Thyroid gland (tissue), 4 donors: ENCODE measurements at regions not wholly inside any gene's neighbourhood (a gene's known extent, or its start where the extent isn't known, plus 50 kb on each side); places are given as distances from the start of the nearest gene placed in this dataset.

ENCODE experiments used
- POLR2A ChIP-seq, 2 donors: fragments of 450-650 bp; IDR thresholded peaks; one replicate each; pipeline ENCODE4 v1.6.1; 2017; ENCODE audit warnings: antibody characterized with exemption in 2 of 2, mild to moderate bottlenecking in 2 of 2, moderate library complexity in 1 of 2
- TF ChIP-seq, protein P1 (sequence below), 6 experiments: fragments of 200-600 bp in 3 of 6; fragments of 450-650 bp in 3 of 6; sonication (generic) in 3 of 6; IDR thresholded peaks; one replicate each; pipeline ENCODE4 v1.5.1; 2016 to 2019; ENCODE audit warnings: antibody characterized with exemption in 6 of 6, mild to moderate bottlenecking in 2 of 6, inconsistent platforms in 1 of 6, moderate library complexity in 1 of 6

DNA sequence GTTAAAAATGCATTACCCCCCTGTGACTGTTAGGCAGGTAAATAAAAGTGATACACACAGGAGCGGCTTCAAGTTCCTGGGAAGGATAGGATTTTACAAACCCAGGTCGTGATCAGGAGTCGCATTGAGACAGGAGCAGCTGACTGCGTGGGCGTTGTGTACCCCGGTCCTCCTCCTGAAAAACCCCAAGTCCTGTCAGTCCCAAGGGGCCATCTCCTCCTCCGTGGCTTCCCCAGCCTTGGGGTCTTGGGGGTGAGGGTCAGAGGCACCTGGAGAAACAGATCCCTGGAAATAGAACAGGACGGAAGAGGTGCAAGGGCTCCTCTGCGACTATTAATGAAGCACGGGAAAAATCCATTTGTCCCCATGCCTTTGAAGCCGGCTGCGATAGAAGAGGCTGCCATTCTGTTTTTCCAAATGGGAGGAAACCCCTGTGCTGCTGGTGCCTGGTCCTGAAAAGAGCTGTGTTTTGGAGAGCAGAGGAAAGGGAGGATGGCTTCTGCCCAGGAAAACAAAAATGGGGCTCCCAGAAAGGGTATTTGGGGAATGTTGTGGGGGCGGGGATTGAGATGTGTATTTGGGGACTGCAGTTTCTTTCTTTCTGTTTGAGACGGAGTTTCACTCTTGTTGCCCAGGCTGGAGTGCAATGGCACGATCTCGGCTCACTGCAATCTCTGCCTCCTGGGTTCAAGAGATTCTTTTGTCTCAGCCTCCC is 143.1 kb downstream of the ZNF664 start:
- TF ChIP-seq, protein P1, sequence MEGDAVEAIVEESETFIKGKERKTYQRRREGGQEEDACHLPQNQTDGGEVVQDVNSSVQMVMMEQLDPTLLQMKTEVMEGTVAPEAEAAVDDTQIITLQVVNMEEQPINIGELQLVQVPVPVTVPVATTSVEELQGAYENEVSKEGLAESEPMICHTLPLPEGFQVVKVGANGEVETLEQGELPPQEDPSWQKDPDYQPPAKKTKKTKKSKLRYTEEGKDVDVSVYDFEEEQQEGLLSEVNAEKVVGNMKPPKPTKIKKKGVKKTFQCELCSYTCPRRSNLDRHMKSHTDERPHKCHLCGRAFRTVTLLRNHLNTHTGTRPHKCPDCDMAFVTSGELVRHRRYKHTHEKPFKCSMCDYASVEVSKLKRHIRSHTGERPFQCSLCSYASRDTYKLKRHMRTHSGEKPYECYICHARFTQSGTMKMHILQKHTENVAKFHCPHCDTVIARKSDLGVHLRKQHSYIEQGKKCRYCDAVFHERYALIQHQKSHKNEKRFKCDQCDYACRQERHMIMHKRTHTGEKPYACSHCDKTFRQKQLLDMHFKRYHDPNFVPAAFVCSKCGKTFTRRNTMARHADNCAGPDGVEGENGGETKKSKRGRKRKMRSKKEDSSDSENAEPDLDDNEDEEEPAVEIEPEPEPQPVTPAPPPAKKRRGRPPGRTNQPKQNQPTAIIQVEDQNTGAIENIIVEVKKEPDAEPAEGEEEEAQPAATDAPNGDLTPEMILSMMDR (IDR thresholded peaks at IDR 0.05) = no peak
- no peak for TF ChIP-seq POLR2A (IDR thresholded peaks at IDR 0.05)
